Upper lobe of left lung (tissue), 6 donors: ENCODE measurements at regions not wholly inside any gene's neighbourhood (a gene's known extent, or its start where the extent isn't known, plus 50 kb on each side); places are given as distances from the start of the nearest gene placed in this dataset.

Source experiments
- ATAC-seq, 2 donors: fragments of 200-7000 bp; cut with Tn5 transposase; one replicate each; pipeline ENCODE4 v1.9.1; 2022; ENCODE audit warnings: mild to moderate bottlenecking in 2 of 2, moderate library complexity in 2 of 2; ENCODE audit not compliant: low FRiP score in 2 of 2
- DNase-seq, 2 donors: peaks; one replicate each; pipeline ENCODE4 v3.0.0-alpha.2; 2019 to 2020
- H3K27ac ChIP-seq, 4 donors: fragments of 200-600 bp; sonication (generic); one replicate each; pipeline ENCODE4 v1.5.1; 2016 to 2019
- H3K27me3 ChIP-seq, 4 donors: fragments of 200-600 bp; sonication (generic); one replicate each; pipeline ENCODE4 v1.5.1; 2017 to 2019
- H3K36me3 ChIP-seq, 4 donors: fragments of 200-600 bp; sonication (generic); one replicate each; pipeline ENCODE4 v1.5.1; 2016 to 2019
- H3K4me1 ChIP-seq, 4 donors: fragments of 200-600 bp; sonication (generic); one replicate each; pipeline ENCODE4 v1.5.1; 2018 to 2019
- H3K4me3 ChIP-seq, 4 donors: fragments of 200-600 bp; sonication (generic); one replicate each; pipeline ENCODE4 v1.5.1; 2017 to 2019; ENCODE audit warnings: mild to moderate bottlenecking in 2 of 4, moderate library complexity in 1 of 4
- H3K9me3 ChIP-seq, 4 donors: fragments of 200-600 bp; sonication (generic); one replicate each; pipeline ENCODE4 v1.5.1; 2018 to 2019
- CTCF ChIP-seq, 6 experiments: fragments of 450-650 bp in 4 of 6; fragments of 200-600 bp in 2 of 6; sonication (generic) in 2 of 6; IDR thresholded peaks; one replicate each; pipeline ENCODE4 v1.5.1; 2016 to 2019; ENCODE audit warnings: antibody characterized with exemption in 6 of 6
- EP300 ChIP-seq, 4 donors: sonication (generic); formaldehyde crosslinking; IDR thresholded peaks; one replicate each; pipeline ENCODE4 v1.5.1; 2017; ENCODE audit warnings: antibody characterized with exemption in 4 of 4, control low read depth in 2 of 4
- POLR2A ChIP-seq, 4 donors: fragments of 450-650 bp; IDR thresholded peaks; one replicate each; pipeline ENCODE4 v1.5.1; 2016 to 2017; ENCODE audit warnings: antibody characterized with exemption in 4 of 4, mild to moderate bottlenecking in 2 of 4
- POLR2AphosphoS5 ChIP-seq, 2 donors: sonication (generic); formaldehyde crosslinking; IDR thresholded peaks; one replicate each; pipeline ENCODE4 v1.5.1; 2017; ENCODE audit warnings: antibody characterized with exemption in 2 of 2
- WGBS, 2 donors: methylation state at CpG; one replicate each; pipeline ENCODE4 v1.1.5; 2017 to 2018; 5-methylcytosine and 5-hydroxymethylcytosine counted together
- donor health status: DM: no; HTN: no; CAD: no; lungs with moderate emphysema.
- donor health status: DM: no; HTN: yes; CAD: no; lungs with severe emphysema.

- no peak overlapping the region for H3K27ac ChIP-seq
- DNase-seq (no peak), ATAC-seq (no peak)
- no peak for TF ChIP-seq POLR2AphosphoS5 (IDR thresholded peaks at IDR 0.05)
- TF ChIP-seq EP300 (IDR thresholded peaks at IDR 0.05) = no peak
- no peak for TF ChIP-seq POLR2A (IDR thresholded peaks at IDR 0.05)
- TF ChIP-seq CTCF (IDR thresholded peaks at IDR 0.05) = no peak
- no peaks in the 10 kb centered on the region for H3K4me1 ChIP-seq
- H3K9me3 ChIP-seq = peaks cover 0 to 6% (median 1%) of the 10 kb centered on the region in 4 donors
- H3K4me3 ChIP-seq = no peak overlapping the region
- no peaks in the 10 kb centered on the region for H3K36me3 ChIP-seq
- H3K27me3 ChIP-seq = no peaks in the 10 kb centered on the region
These were observed 418.7 kb upstream of the SGO1 start for GRCh38 chr3:20604659-20605058.

- WGBS, 2 donors = 89 to 94% methylated on average over 5 of the region's 5 CpGs
- ATAC-seq (no peak), DNase-seq (no peak)
- Histone ChIP-seq H3K36me3 (no peaks in the 10 kb centered on the region), H3K9me3 (no peaks in the 10 kb centered on the region), H3K4me3 (no peak overlapping the region), H3K4me1 (no peaks in the 10 kb centered on the region), H3K27me3 (no peaks in the 10 kb centered on the region), H3K27ac (no peak overlapping the region)
- TF ChIP-seq POLR2A (IDR thresholded peaks at IDR 0.05) (no peak), EP300 (IDR thresholded peaks at IDR 0.05) (no peak), CTCF (IDR thresholded peaks at IDR 0.05) (no peak), POLR2AphosphoS5 (IDR thresholded peaks at IDR 0.05) (no peak)
These were observed 403.3 kb upstream of the SGO1 start for GRCh38 chr3:20589275-20589674.

GRCh38 chr3:20588781-20589180 is 402.8 kb upstream of the SGO1 start:
- ATAC-seq = no peak
- no peaks in the 10 kb centered on the region for H3K36me3 ChIP-seq
- 94% methylated on average over 10 of the region's 10 CpGs for WGBS, 2 donors
- TF ChIP-seq POLR2AphosphoS5 (IDR thresholded peaks at IDR 0.05) (no peak), CTCF (IDR thresholded peaks at IDR 0.05) (no peak), EP300 (IDR thresholded peaks at IDR 0.05) (no peak), POLR2A (IDR thresholded peaks at IDR 0.05) (no peak)
- no peak for DNase-seq
- no peaks in the 10 kb centered on the region for H3K4me1 ChIP-seq
- H3K27ac ChIP-seq = no peak overlapping the region
- no peaks in the 10 kb centered on the region for H3K9me3 ChIP-seq
- H3K4me3 ChIP-seq = no peak overlapping the region
- H3K27me3 ChIP-seq = no peaks in the 10 kb centered on the region

GRCh38 chr3:20583648-20584047 is 397.6 kb upstream of the SGO1 start:
- ATAC-seq = no peak
- Histone ChIP-seq H3K27ac (no peak overlapping the region), H3K27me3 (no peaks in the 10 kb centered on the region), H3K4me1 (no peaks in the 10 kb centered on the region), H3K9me3 (no peaks in the 10 kb centered on the region), H3K36me3 (no peaks in the 10 kb centered on the region), H3K4me3 (no peak overlapping the region)
- no peak for DNase-seq
- no peak for TF ChIP-seq CTCF (IDR thresholded peaks at IDR 0.05)
- no peak for TF ChIP-seq EP300 (IDR thresholded peaks at IDR 0.05)
- no peak for TF ChIP-seq POLR2A (IDR thresholded peaks at IDR 0.05)
- TF ChIP-seq POLR2AphosphoS5 (IDR thresholded peaks at IDR 0.05) = no peak

GRCh38 chr3:20576228-20576627 is 390.2 kb upstream of the SGO1 start:
- TF ChIP-seq POLR2AphosphoS5 (IDR thresholded peaks at IDR 0.05) (no peak), CTCF (IDR thresholded peaks at IDR 0.05) (no peak), POLR2A (IDR thresholded peaks at IDR 0.05) (no peak), EP300 (IDR thresholded peaks at IDR 0.05) (no peak)
- DNase-seq = no peak
- no peak overlapping the region for H3K27ac ChIP-seq
- ATAC-seq = no peak
- no peaks in the 10 kb centered on the region for H3K9me3 ChIP-seq
- H3K36me3 ChIP-seq = no peaks in the 10 kb centered on the region
- no peaks in the 10 kb centered on the region for H3K27me3 ChIP-seq
- H3K4me1 ChIP-seq = no peaks in the 10 kb centered on the region
- WGBS, 2 donors = 66 to 68% methylated on average over 3 of the region's 3 CpGs
- no peak overlapping the region for H3K4me3 ChIP-seq
